ENCODE measurements at regions not wholly inside any gene's neighbourhood (a gene's known extent, or its start where the extent isn't known, plus 50 kb on each side); places are given as distances from the start of the nearest gene placed in this dataset.

- TF ChIP-seq CTCF (conservative IDR thresholded peaks at IDR 0.05; ENCODE audit: low read depth, low read length), result no peak
- H3K27ac ChIP-seq, result no peak overlapping the region
- H3K36me3 ChIP-seq (ENCODE audit: insufficient read depth), result no peaks in the 10 kb centered on the region
- H3K79me2 ChIP-seq (ENCODE audit: insufficient read depth, low read depth), result no peaks in the 10 kb centered on the region
- no peak overlapping the region for H3K9ac ChIP-seq
- no peaks in the 10 kb centered on the region for H4K20me1 ChIP-seq (ENCODE audit: insufficient read depth)
- no peaks in the 10 kb centered on the region for H3K27me3 ChIP-seq (ENCODE audit: insufficient read depth, low read depth)
- no peak overlapping the region for H2AFZ ChIP-seq (ENCODE audit: low read depth)
- no peak overlapping the region for H3K4me2 ChIP-seq
- H3K4me1 ChIP-seq (ENCODE audit: low read depth, poor library complexity, severe bottlenecking), result no peaks in the 10 kb centered on the region
- H3K4me3 ChIP-seq (IDR thresholded peaks at IDR 0.05; ENCODE audit: insufficient read depth, low read depth, low read length), result no peak overlapping the region
These were observed 152.8 kb upstream of the TAS2R1 start for GRCh38 chr5:9782826-9783560.

- no peak overlapping the region for H3K4me2 ChIP-seq
- no peak overlapping the region for H3K9ac ChIP-seq
These were observed 151.7 kb upstream of the TAS2R1 start for GRCh38 chr5:9781890-9782289.

GRCh38 chr5:9781275-9781674 is 151.1 kb upstream of the TAS2R1 start:
- Histone ChIP-seq H3K9ac (no peak overlapping the region), H3K4me1 (ENCODE audit: low read depth, poor library complexity, severe bottlenecking) (no peaks in the 10 kb centered on the region), H3K4me3 (IDR thresholded peaks at IDR 0.05; ENCODE audit: insufficient read depth, low read depth, low read length) (no peak overlapping the region), H3K4me2 (no peak overlapping the region), H2AFZ (ENCODE audit: low read depth) (no peak overlapping the region), H3K36me3 (ENCODE audit: insufficient read depth) (no peaks in the 10 kb centered on the region), H3K27ac (no peak overlapping the region), H3K79me2 (ENCODE audit: insufficient read depth, low read depth) (no peaks in the 10 kb centered on the region), H4K20me1 (ENCODE audit: insufficient read depth) (no peaks in the 10 kb centered on the region), H3K27me3 (ENCODE audit: insufficient read depth, low read depth) (no peaks in the 10 kb centered on the region)
- no peak for TF ChIP-seq CTCF (conservative IDR thresholded peaks at IDR 0.05; ENCODE audit: low read depth, low read length)

More at GRCh38 chr5:9781890-9782289, 151.7 kb upstream of the TAS2R1 start:
- no peak for TF ChIP-seq CTCF (conservative IDR thresholded peaks at IDR 0.05; ENCODE audit: low read depth, low read length)
- Histone ChIP-seq H2AFZ (ENCODE audit: low read depth) (no peak overlapping the region), H3K27ac (no peak overlapping the region), H3K79me2 (ENCODE audit: insufficient read depth, low read depth) (no peaks in the 10 kb centered on the region), H3K4me1 (ENCODE audit: low read depth, poor library complexity, severe bottlenecking) (no peaks in the 10 kb centered on the region), H3K36me3 (ENCODE audit: insufficient read depth) (no peaks in the 10 kb centered on the region), H3K4me3 (IDR thresholded peaks at IDR 0.05; ENCODE audit: insufficient read depth, low read depth, low read length) (no peak overlapping the region), H3K27me3 (ENCODE audit: insufficient read depth, low read depth) (no peaks in the 10 kb centered on the region), H4K20me1 (ENCODE audit: insufficient read depth) (no peaks in the 10 kb centered on the region)

- no peaks in the 10 kb centered on the region for H3K36me3 ChIP-seq (ENCODE audit: insufficient read depth)
- no peak overlapping the region for H3K4me2 ChIP-seq
- no peaks in the 10 kb centered on the region for H3K27me3 ChIP-seq (ENCODE audit: insufficient read depth, low read depth)
- H3K9ac ChIP-seq, result no peak overlapping the region
- H4K20me1 ChIP-seq (ENCODE audit: insufficient read depth), result no peaks in the 10 kb centered on the region
- no peaks in the 10 kb centered on the region for H3K79me2 ChIP-seq (ENCODE audit: insufficient read depth, low read depth)
- no peak overlapping the region for H3K4me3 ChIP-seq (IDR thresholded peaks at IDR 0.05; ENCODE audit: insufficient read depth, low read depth, low read length)
- H3K27ac ChIP-seq, result no peak overlapping the region
- no peak for TF ChIP-seq CTCF (conservative IDR thresholded peaks at IDR 0.05; ENCODE audit: low read depth, low read length)
- no peak overlapping the region for H2AFZ ChIP-seq (ENCODE audit: low read depth)
- no peaks in the 10 kb centered on the region for H3K4me1 ChIP-seq (ENCODE audit: low read depth, poor library complexity, severe bottlenecking)
These were observed 150.3 kb upstream of the TAS2R1 start for GRCh38 chr5:9780501-9780900.
